NCI-H2196 treated with DMSO at 0.1 percent for 48 hours (cell line): ENCODE measurements at regions not wholly inside any gene's neighbourhood (a gene's known extent, or its start where the extent isn't known, plus 50 kb on each side); places are given as distances from the start of the nearest gene placed in this dataset.

Experiments
- DNase-seq: peaks from one replicate; lab custom pipeline; 2025; ENCODE audit not compliant: unreplicated experiment; lab: John Stamatoyannopoulos, UW

- DNase-seq = no peak
Measured at GRCh38 chr7:17598846-17599245, 300.4 kb downstream of the AHR start.

- no peak for DNase-seq
Measured at GRCh38 chr7:17599733-17600339, 301.4 kb downstream of the AHR start.

GRCh38 chr7:17600340-17600752, 301.9 kb downstream of the AHR start:
- no peak for DNase-seq

- no peak for DNase-seq
Measured at GRCh38 chr7:17601921-17602320, 303.5 kb downstream of the AHR start.

GRCh38 chr7:17608114-17608833, 309.8 kb downstream of the AHR start:
- DNase-seq = no peak

- no peak for DNase-seq
Measured at GRCh38 chr7:17611611-17612010, 313.2 kb downstream of the AHR start.

DNA sequence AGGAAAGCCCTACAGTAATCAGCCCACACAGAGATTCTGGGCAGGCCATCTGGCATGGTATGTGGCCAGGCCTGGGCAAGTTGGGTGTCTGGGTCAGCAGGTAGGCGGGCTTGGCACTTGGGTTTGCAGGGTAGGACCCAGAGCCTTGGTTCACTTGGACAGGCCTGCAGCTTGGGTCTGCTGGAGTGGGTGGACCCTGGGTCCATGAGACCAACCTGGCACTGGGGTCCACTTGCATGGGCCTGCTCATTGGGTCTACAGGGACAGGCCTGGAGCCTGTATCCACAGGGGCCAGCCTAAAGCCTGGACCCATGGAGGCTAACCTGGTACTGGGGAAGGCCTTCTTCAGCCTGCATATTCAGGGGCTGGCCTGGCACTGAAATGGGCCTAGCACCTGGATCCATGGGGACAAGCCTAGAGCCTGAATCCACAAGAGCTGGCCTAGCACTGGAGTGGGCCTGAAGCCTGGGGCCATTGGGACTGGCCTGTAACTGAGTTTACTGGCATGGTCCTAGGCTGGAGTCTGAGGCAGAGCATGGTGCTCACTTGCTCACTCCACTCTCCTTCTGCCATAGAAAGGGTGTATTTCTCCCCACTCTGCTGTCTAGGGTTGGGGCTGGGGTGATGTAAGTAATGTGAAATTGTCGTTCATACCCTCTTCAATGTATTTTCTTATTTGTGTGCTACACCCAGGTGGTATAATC, 315.0 kb downstream of the AHR start:
- DNase-seq = no peak

DNA sequence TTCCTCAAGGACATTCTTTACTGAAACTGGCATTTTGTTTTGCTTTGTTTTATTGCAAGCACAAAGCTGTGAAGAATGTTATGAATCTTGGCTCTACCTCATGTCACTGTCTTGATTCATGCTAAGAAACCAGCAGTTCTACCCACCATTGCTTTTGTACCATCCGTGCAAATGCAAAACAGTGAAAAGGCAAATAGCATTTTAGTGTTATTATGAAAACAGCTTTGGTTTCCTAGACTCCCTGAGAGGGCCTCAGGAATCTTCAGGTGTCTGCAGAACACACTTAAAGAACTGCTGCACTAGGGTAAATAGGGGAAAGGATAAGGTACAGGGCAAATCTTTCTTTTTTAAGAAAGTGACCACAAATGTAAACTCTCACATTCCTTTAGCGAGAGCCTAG, 318.9 kb downstream of the AHR start:
- no peak for DNase-seq

DNA sequence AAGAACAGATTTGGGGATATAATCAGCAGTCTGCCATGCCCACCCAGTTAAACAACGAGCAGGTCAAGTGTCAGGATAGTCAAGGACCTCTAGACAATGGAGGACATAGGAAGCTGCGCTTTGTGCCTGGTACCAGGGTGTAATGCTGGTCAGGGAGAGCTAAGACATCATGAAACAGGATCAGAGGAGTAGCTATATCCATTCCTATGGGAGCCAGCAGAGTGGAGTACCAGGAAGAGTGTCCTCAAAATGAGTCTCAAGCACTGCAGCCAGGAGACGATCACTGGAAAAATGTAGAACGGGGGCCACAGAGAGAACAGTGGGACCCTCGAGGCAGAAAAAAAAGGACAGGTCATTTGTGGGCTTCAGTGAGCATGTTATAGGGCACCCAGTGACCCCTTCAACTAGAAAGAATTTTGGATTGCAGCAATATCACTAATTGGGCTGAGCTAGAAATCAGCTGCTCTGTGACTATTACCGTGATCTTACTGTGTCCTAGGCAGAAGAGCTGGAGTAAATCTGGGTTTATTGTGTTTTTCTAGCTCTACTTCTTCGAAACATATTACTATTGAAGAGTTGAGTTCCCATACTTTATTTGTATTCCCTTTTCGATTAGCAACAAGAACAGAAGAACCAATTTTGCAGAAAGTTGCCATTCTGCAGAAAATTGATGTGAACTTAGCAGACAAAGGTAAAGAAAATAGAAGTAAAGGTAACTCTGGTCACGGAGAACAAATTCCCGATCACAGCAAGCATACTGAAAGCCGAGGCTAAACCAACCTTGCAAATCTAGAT, 319.6 kb downstream of the AHR start:
- DNase-seq = no peak

DNA sequence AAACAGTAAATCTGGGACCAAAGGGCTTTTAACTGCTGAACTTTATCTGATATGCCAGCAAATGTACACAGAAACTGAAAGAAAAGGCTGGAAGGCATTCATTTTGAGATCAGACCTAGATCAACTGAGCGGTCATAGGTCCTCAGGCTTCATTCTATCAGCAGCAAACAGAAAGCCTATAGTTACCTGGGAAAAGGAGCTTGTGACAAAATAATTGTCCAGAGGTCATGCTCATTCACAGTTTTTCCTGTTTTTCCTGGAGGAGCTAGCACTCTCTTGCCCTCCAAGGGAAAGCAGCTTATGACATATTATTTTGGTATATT, 320.2 kb downstream of the AHR start:
- no peak for DNase-seq

- DNase-seq = no peak
Measured at GRCh38 chr7:17619196-17619818, 320.9 kb downstream of the AHR start.

DNA sequence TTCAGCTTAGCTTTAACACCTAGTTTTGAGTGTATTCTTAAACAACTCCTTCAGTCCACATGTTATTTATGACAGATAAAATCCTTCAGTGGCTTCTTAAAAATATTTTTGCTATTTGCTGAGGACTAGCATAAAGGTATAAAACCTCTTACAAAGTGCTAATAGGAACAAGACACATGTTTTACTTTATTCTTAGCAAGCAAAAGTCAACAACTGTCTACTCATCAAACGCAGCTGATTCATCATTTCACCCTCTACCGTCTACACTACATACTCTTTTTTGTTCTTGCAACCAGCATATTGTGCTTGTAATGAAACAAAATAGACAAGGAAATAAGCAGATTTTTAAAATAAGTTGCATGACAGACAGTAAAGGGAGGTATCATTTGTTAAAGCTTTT, 319.7 kb downstream of the SNX13 start:
- DNase-seq = no peak

- DNase-seq = no peak
Measured at GRCh38 chr7:17622451-17622850, 317.8 kb downstream of the SNX13 start.

- DNase-seq = no peak
Measured at GRCh38 chr7:17623546-17624185, 316.6 kb downstream of the SNX13 start.

DNA sequence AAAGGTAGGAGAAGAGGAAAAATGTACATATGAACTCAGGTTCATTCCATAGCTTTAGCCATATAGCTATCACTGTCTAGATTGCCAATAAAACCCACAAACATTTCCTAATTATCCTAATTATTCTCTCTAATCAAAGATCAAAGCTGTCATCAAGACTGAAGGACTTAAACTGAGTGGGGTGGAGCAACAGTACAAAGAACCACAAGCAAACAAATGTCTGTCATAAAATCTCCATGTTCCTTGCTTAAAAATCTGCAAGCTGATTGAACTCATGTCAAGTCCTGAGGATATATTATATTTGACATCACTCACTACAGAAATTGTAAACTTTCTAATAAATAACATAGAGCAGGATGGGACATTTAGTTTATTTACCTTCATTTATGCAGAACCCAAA, 315.9 kb downstream of the SNX13 start:
- no peak for DNase-seq

DNA sequence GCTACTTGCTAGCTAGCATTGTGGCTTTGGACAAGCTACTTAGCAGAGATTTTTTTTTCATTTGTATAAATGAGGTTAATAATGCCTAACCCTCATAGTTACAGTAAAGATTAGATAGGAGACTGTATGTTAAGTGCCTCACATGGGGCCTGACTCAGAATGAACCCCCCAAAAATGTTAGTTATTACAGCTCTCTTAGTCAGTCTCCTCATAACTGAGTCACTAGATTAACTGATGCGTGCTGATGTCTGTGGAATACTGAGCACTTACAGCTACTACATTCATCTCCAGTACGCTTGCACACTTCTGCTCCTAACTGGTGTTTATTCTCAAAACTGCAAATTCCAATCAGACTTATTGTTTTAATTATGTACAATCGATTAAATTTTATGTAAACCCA, 315.3 kb downstream of the SNX13 start:
- DNase-seq = no peak

GRCh38 chr7:17626235-17626634, 314.1 kb downstream of the SNX13 start:
- no peak for DNase-seq

DNA sequence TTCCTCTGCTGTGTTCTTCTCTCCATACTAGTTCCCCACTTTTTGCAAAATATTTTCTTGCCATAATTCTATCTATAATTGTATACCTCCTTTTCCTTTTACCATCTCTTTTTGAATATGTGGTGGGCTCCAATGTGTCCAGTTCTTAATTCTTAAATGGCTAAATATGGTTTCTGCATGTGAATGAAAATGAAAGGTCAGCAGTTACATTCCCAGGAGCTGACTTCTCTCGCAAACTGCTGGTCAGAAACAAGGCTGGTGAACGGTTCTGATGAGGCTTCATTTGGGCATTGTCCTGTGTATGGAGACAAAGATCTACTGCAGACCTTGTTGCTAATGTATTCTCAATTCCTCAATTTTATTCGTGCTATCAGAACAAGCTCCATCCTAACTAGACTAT, 309.2 kb downstream of the SNX13 start:
- no peak for DNase-seq

DNA sequence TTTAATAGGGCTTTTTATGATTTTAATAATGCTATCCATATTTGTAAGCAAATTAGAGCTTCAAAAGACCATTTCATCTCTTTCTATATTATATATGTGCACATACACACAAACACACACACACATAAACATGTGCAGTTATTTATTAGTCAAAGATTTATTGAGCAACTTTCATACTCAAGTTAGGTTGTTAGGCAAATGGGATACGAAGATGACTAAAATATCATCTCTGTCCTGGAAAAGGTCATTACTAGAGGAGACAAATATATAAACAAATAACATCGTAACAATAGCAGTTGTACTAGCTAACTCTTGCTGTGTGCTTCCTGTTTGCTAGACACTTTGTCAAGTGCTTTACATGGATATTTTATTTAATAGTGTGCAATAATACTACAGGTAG, 307.9 kb downstream of the SNX13 start:
- no peak for DNase-seq

GRCh38 chr7:17633067-17633466, 307.2 kb downstream of the SNX13 start:
- no peak for DNase-seq

DNA sequence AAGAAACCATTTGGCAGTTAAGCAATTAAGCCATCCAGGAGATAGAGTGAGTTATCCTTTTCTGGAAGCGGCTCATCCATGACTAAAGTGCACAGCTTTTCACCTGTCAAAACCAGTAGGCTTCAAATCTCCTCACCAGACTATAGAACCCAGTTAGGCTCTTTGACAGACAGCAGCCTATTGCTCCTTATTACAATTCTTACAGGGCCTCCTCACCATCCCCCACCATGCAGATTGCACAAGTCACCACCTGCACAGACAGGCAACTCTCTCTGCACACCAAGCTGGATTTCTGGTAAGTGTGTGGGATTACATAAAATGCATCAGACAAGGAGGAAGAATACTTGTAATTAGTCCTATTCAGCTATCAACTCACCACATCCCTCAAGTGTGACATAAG, 301.6 kb downstream of the SNX13 start:
- DNase-seq = no peak
